ENCODE measurements at regions not wholly inside any gene's neighbourhood (a gene's known extent, or its start where the extent isn't known, plus 50 kb on each side); places are given as distances from the start of the nearest gene placed in this dataset.

GRCh38 chr12:94055528-94055927 is 92.8 kb upstream of the PLXNC1 start:
- Mint-ChIP-seq H3K4me1 (peaks cover 6% of the 10 kb centered on the region), H3K36me3 (ENCODE audit: low read depth) (no peaks in the 10 kb centered on the region), H3K27ac (no peak overlapping the region), H3K4me3 (no peak overlapping the region), H3K9me3 (peaks cover 15% of the 10 kb centered on the region), H3K27me3 (ENCODE audit: insufficient read depth) (peaks cover 2% of the 10 kb centered on the region)
- TF ChIP-seq, protein P1, sequence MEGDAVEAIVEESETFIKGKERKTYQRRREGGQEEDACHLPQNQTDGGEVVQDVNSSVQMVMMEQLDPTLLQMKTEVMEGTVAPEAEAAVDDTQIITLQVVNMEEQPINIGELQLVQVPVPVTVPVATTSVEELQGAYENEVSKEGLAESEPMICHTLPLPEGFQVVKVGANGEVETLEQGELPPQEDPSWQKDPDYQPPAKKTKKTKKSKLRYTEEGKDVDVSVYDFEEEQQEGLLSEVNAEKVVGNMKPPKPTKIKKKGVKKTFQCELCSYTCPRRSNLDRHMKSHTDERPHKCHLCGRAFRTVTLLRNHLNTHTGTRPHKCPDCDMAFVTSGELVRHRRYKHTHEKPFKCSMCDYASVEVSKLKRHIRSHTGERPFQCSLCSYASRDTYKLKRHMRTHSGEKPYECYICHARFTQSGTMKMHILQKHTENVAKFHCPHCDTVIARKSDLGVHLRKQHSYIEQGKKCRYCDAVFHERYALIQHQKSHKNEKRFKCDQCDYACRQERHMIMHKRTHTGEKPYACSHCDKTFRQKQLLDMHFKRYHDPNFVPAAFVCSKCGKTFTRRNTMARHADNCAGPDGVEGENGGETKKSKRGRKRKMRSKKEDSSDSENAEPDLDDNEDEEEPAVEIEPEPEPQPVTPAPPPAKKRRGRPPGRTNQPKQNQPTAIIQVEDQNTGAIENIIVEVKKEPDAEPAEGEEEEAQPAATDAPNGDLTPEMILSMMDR (conservative IDR thresholded peaks at IDR 0.05) = no peak
- Histone ChIP-seq H3K4me1 (ENCODE audit: control insufficient read depth, insufficient read depth, low read length) (no peaks in the 10 kb centered on the region), H3K36me3 (ENCODE audit: control insufficient read depth, insufficient read depth, low read length) (no peaks in the 10 kb centered on the region), H3K9ac (ENCODE audit: extremely low read depth, low read length, poor library complexity, severe bottlenecking) (no peak overlapping the region), H3K4me3 (ENCODE audit: low read length) (no peak overlapping the region), H3K27me3 (ENCODE audit: control insufficient read depth, insufficient read depth, low read length, poor library complexity, severe bottlenecking) (no peaks in the 10 kb centered on the region), H3K9me3 (ENCODE audit: control insufficient read depth, low read length) (peaks cover 28% of the 10 kb centered on the region), H3K27ac (ENCODE audit: low read depth, low read length) (no peak overlapping the region)
- 100% methylated on average over 2 of the region's 3 CpGs for WGBS, 2 experiments (ENCODE audit: insufficient coverage in 1 of 2, insufficient read length in 1 of 2)
- no peak for DNase-seq

DNA sequence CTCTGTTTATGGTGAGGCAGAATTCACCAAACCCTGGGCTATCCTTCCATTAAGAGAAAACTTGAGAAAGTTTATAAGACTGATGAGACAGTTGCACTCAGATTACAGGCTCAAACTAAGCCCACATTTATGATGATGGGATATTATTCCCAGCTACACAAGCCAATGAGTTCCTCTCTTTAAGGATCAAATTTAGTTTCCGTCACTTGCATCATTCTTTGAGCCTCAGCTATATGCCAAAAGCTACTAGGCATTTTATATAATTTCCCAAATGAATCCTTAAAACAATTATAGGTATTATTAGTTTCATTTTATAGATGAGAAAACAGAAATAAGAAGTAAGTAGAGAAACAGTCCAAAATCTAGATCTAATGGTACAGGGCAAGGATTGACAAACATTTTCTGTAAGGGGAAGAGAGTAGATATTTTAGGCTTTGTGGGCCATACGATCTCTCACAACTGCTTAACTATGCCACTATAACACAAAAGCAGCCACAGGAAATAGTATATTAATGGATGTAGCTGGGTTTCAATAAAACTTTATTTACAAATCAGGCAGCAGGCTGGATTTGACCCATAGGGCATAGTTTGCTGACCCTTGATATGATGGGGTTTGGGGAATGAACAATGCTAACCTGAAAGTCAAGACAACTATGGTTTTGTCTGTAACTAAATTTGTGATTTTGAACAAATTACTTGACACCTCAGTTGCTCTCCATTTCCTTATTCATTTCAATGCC is 91.8 kb upstream of the PLXNC1 start:
- WGBS, 2 experiments (ENCODE audit: insufficient coverage in 1 of 2, insufficient read length in 1 of 2) = 93% methylated on average over 1 of the region's 2 CpGs; no CpG with 5 or more reads in 1 of the 2 experiments
- Histone ChIP-seq H3K9ac (ENCODE audit: extremely low read depth, low read length, poor library complexity, severe bottlenecking) (no peak overlapping the region), H3K9me3 (ENCODE audit: control insufficient read depth, low read length) (peaks cover 26% of the 10 kb centered on the region), H3K36me3 (ENCODE audit: control insufficient read depth, insufficient read depth, low read length) (no peaks in the 10 kb centered on the region), H3K4me1 (ENCODE audit: control insufficient read depth, insufficient read depth, low read length) (no peaks in the 10 kb centered on the region), H3K27ac (ENCODE audit: low read depth, low read length) (no peak overlapping the region), H3K4me3 (ENCODE audit: low read length) (no peak overlapping the region), H3K27me3 (ENCODE audit: control insufficient read depth, insufficient read depth, low read length, poor library complexity, severe bottlenecking) (no peaks in the 10 kb centered on the region)
- Mint-ChIP-seq H3K27me3 (ENCODE audit: insufficient read depth) (peaks cover 2% of the 10 kb centered on the region), H3K4me3 (no peak overlapping the region), H3K4me1 (peaks cover 6% of the 10 kb centered on the region), H3K36me3 (ENCODE audit: low read depth) (no peaks in the 10 kb centered on the region), H3K9me3 (peaks cover 11% of the 10 kb centered on the region), H3K27ac (no peak overlapping the region)
- TF ChIP-seq, protein P1 (conservative IDR thresholded peaks at IDR 0.05) = no peak
- no peak for DNase-seq

- no peak overlapping the region for H3K27ac ChIP-seq (ENCODE audit: low read depth, low read length)
- Mint-ChIP-seq H3K4me1 (peaks cover 6% of the 10 kb centered on the region), H3K27me3 (ENCODE audit: insufficient read depth) (peaks cover 4% of the 10 kb centered on the region), H3K27ac (no peak overlapping the region), H3K36me3 (ENCODE audit: low read depth) (no peaks in the 10 kb centered on the region), H3K9me3 (peaks cover 11% of the 10 kb centered on the region), H3K4me3 (no peak overlapping the region)
- no peaks in the 10 kb centered on the region for H3K4me1 ChIP-seq (ENCODE audit: control insufficient read depth, insufficient read depth, low read length)
- no peak for DNase-seq
- no peak overlapping the region for H3K9ac ChIP-seq (ENCODE audit: extremely low read depth, low read length, poor library complexity, severe bottlenecking)
- TF ChIP-seq, protein P1 (conservative IDR thresholded peaks at IDR 0.05) = no peak
- H3K27me3 ChIP-seq (ENCODE audit: control insufficient read depth, insufficient read depth, low read length, poor library complexity, severe bottlenecking) = no peaks in the 10 kb centered on the region
- H3K36me3 ChIP-seq (ENCODE audit: control insufficient read depth, insufficient read depth, low read length) = no peaks in the 10 kb centered on the region
- WGBS, 2 experiments (ENCODE audit: insufficient coverage in 1 of 2, insufficient read length in 1 of 2) = 91 to 96% methylated on average over 4 to 5 of the region's 7 CpGs
- H3K9me3 ChIP-seq (ENCODE audit: control insufficient read depth, low read length) = peaks cover 26% of the 10 kb centered on the region
- H3K4me3 ChIP-seq (ENCODE audit: low read length) = no peak overlapping the region
These were observed 90.9 kb upstream of the PLXNC1 start for GRCh38 chr12:94057262-94058151.

Data from endodermal cell (in vitro differentiated cells).